ENCODE measurements at regions not wholly inside any gene's neighbourhood (a gene's known extent, or its start where the extent isn't known, plus 50 kb on each side); places are given as distances from the start of the nearest gene placed in this dataset.

- Histone ChIP-seq H3K18ac (ENCODE audit: extremely low read depth, low read length) (no peak overlapping the region), H2BK12ac (ENCODE audit: low read depth, low read length) (no peak overlapping the region), H3K27ac (ENCODE audit: low read depth, low read length) (no peak overlapping the region), H3K4me1 (replicated peaks in 1 of 4; ENCODE audit: control insufficient read depth in 3 of 4, insufficient read depth in 4 of 4, low read length in 3 of 4) (no peaks in the 10 kb centered on the region; a peak in 1 of 7 replicates), H3K9ac (replicated peaks in 1 of 4; ENCODE audit: extremely low read depth in 1 of 4, low read depth in 3 of 4, low read length in 3 of 4) (no peak overlapping the region), H3K23me2 (ENCODE audit: low read depth, low read length) (no peaks in the 10 kb centered on the region), H3K23ac (ENCODE audit: insufficient read length) (no peak overlapping the region), H2BK20ac (ENCODE audit: low read length) (no peak overlapping the region), H2AK5ac (ENCODE audit: low read depth, low read length) (no peak overlapping the region), H3K36me3 (ENCODE audit: control insufficient read depth in 2 of 4, insufficient read depth in 4 of 4, low read length in 3 of 4) (no peaks in the 10 kb centered on the region), H4K8ac (ENCODE audit: extremely low read depth, insufficient read depth, low read length) (no peak overlapping the region), H2AFZ (ENCODE audit: low read length) (no peak overlapping the region), H3K27me3 (replicated peaks in 1 of 4; ENCODE audit: control insufficient read depth in 3 of 4, extremely low read depth in 1 of 4, insufficient read depth in 3 of 4, low read length in 3 of 4) (no peaks in the 10 kb centered on the region), H3K56ac (replicated peaks; ENCODE audit: insufficient read length, low read depth, low read length) (no peak overlapping the region), H3K79me1 (ENCODE audit: low read depth, low read length) (no peaks in the 10 kb centered on the region), H2BK5ac (ENCODE audit: low read depth, low read length) (no peak overlapping the region), H2BK120ac (replicated peaks; ENCODE audit: low read depth, low read length) (no peak overlapping the region), H3K14ac (ENCODE audit: insufficient read length) (no peak overlapping the region), H3K9me3 (ENCODE audit: insufficient read depth in 2 of 2, low read depth in 1 of 2, low read length in 1 of 2) (no peaks in the 10 kb centered on the region), H4K5ac (ENCODE audit: insufficient read length, low read depth, low read length) (no peak overlapping the region), H3K79me2 (ENCODE audit: control insufficient read depth in 1 of 2, insufficient read depth in 2 of 2, low read length in 2 of 2) (no peaks in the 10 kb centered on the region), H3K4ac (replicated peaks; ENCODE audit: insufficient read length, low read depth, low read length) (no peak overlapping the region), H2BK15ac (ENCODE audit: low read length) (no peak overlapping the region), H3K4me3 (ENCODE audit: extremely low read depth in 1 of 4, insufficient read depth in 2 of 4, low read depth in 3 of 4, low read length in 4 of 4) (no peak overlapping the region), H3K4me2 (ENCODE audit: insufficient read depth in 1 of 2, low read depth in 2 of 2, low read length in 2 of 2) (no peak overlapping the region), H4K20me1 (replicated peaks in 1 of 2; ENCODE audit: control insufficient read depth in 1 of 2, insufficient read depth in 2 of 2, low read length in 2 of 2) (no peaks in the 10 kb centered on the region), H4K91ac (replicated peaks; ENCODE audit: insufficient read length, low read length) (no peak overlapping the region)
- WGBS, 2 experiments (ENCODE audit: extremely low coverage in 1 of 2, insufficient coverage in 1 of 2, insufficient read length in 1 of 2, insufficient replicate concordance in 2 of 2, low coverage in 1 of 2, low lambda C conversion rate in 2 of 2, missing lambda C conversion rate in 1 of 2) = 84% methylated on average over 4 of the region's 4 CpGs; no CpG with 5 or more reads in 1 of the 2 experiments
- TF ChIP-seq SIN3A (conservative IDR thresholded peaks at IDR 0.05 in 1 of 2, IDR thresholded peaks at IDR 0.05 in 1 of 2; ENCODE audit: low read depth in 1 of 2, low read length in 2 of 2) (no peak), ZNF274 (IDR thresholded peaks at IDR 0.05; ENCODE audit: borderline replicate concordance, extremely low read depth, low read length) (no peak), POU5F1 (IDR thresholded peaks at IDR 0.05; ENCODE audit: low read depth, low read length) (no peak), ASH2L (IDR thresholded peaks at IDR 0.05; ENCODE audit: low read length) (no peak)
- CTCF ChIA-PET (ENCODE audit: partially characterized antibody) = interaction anchor here (0.7 to 6.6 kb wide), 22 partner anchors 8 to 312 kb away, joined by 3 to 62 read pairs (median 4); no protein-coding TSS in a partner anchor
- no peak for DNase-seq (ENCODE audit: low read depth in 1 of 2, low spot score in 2 of 2)
- POLR2A ChIA-PET (ENCODE audit: partially characterized antibody) = no interaction called here
- FAIRE-seq = no peak
These were observed 217.1 kb downstream of the MREG start for GRCh38 chr2:215796140-215796855.

Data from H1 (cell line).